ENCODE measurements at regions not wholly inside any gene's neighbourhood (a gene's known extent, or its start where the extent isn't known, plus 50 kb on each side); places are given as distances from the start of the nearest gene placed in this dataset.
"Not testable (repeated sequence)": the region's sequence is repeated elsewhere in the genome, so short reads cannot be mapped to it uniquely, and the experiment has no call there.

DNA sequence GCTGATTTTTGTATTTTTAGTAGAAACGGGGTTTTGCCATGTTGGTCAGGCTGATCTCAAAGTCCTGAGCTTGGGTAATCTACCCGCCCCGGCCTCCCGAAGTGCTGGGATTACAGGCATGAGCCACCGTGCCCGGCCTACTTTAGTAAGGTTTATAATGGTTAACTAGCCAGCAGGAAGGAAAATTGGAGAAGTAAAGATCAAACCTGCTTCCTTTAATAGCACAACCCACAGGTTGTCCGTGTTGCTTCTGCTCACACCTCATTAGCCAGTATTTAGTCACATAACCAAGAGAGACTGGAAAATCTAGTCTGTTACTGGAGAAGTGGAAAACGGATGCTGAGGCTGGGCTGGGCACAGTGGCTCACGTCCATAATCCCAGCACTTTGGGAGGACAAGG, 51.9 kb upstream of the TBL1XR1 start:
- no peak for DNase-seq

DNA sequence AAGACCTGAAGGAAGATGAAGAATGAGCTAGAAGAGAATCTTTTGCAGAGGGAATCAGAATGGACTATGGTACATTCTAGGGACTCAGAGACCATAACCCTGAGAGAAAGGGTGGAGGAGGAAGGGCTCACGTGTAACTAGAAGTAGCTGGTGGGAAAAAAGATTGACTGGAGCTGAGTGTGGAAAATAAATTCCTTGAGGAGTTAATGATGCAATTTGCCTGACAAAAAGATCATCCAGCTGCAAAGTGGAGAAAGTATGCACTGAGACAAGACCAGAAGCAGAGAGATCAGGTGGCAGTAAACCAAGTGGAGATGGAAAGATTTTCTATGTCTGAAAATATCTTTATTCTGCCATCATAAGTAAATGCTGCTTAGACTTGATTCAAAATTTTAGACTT, 52.9 kb upstream of the TBL1XR1 start:
- peak; percentile 52 for DNase-seq

- no peak for DNase-seq
These were observed 54.5 kb upstream of the TBL1XR1 start for GRCh38 chr3:177251755-177252154.

GRCh38 chr3:177257006-177257405, 59.7 kb upstream of the TBL1XR1 start:
- peak; percentile 48 for DNase-seq

DNA sequence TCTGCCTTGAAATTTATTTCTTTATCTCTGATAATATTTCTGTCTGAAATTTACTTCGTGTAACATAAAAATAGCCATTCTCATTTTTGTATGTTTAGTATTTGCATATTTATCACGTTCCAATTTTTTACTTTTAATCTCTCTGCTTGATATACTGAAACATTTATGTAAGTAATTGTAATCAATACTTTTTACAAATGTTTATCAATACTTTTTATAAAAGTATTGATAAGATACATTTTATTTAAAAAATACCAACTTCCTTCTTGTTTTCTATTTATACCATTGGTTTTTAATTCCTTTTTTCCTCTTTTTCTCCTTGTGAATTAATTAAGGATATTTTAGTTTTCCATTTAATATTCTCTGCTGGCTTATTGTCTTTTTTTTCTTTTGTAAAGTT, 60.3 kb upstream of the TBL1XR1 start:
- no peak for DNase-seq

DNA sequence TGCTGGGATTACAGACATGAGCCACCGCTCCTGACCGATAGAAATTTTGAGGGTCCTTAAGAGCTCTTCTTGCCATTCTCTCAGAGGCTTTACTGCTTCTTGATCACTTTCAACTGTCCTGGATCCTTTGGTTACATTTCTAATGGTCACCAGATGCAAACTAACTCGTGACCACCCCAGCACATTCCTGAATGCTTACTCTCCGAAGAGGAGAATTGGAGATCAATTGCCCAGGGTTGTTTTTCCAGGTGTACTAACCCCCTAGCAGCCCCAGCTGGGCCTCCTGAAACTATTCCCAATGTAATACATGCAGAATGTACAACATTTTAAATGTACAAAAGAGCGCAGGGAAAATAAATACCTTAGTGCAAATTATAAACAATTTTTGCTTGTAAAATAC, 65.1 kb upstream of the TBL1XR1 start:
- peak; percentile 53 for DNase-seq

- peak; percentile 35 for DNase-seq
These were observed 66.5 kb upstream of the TBL1XR1 start for GRCh38 chr3:177263615-177264368.

DNA sequence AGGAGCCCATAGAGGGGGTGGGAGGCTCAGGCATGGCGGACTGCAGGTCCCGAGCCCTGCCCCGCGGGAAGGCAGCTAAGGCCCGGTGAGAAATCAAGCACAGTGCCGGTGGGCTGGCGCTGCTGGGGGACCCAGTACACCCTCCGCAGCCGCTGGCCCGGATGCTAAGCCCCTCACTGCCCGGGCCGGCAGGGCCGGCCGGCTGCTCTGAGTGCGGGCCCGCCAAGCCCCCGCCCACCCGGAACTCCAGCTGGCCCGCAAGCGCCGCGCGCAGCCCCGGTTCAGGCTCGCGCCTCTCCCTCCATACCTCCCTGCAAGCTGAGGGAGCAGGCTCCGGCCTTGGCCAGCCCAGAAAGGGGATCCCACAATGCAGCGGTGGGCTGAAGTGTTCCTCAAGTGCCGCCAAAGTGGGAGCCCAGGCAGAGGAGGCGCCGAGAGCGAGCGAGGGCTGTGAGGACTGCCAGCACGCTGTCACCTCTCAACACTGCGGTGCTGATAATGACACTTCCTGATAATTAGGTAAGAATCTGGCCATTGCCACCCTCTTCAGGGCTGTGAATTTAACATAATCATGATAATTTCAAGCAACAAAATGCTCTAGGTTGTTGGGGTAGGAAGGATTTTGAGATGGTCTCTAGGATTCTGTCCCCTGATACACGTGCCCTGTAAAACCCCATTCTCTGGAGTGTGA, 74.7 kb upstream of the TBL1XR1 start:
- DNase-seq: not testable (repeated sequence)

DNA sequence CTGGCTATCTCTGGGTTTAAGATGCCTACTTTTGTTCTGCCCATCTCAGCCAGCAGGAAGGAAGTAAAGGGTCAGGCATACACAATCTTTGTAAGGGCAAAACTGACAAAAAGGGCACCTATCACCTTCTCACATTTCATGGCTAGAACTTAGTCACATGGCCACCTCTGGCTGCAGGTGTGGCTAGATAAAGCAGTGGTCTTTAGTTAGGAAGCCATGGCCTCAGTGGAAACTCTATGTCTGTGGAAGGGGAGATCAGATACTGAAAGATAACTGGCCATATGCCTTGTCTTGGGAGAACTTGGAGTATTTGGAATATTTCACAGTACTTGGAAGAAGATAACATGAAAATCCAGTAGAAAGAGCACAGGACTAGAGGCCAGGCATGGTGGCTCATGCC, 80.7 kb upstream of the TBL1XR1 start:
- no peak for DNase-seq

DNA sequence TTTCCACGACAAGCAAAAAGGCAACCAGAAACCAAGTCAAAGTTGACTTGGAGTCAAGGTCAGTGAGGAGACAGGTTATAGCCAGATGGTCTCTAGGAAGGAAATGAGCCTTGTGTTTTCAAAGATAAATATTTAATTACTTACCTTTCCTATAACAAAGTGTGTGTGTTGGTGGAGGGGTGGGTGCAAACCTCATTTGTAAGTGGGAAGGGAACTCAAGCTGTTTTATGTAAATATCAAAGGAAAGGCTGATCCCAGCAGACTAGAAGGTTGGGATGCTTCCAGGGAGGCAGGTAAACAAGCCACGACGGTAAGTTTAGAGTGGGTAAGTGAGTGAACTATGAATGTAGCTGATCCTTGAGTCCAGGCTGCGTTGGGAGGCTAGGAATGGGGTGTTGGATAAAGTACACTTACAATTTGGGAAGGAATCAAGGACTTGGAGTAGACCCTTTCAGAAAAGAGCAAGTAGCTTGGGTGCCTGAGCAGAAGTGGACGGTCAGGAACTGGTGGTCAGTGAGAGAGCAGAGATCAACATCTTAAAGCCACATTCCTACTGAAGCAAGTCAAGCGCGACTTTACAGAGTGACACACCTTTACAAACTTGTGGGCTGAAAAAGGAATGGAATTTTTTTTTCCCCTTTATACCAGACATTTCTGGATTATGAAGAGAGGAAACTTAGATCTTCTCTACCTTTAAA, 82.0 kb upstream of the TBL1XR1 start:
- no peak for DNase-seq

- no peak for DNase-seq
These were observed 84.2 kb upstream of the TBL1XR1 start for GRCh38 chr3:177281292-177282118.

DNA sequence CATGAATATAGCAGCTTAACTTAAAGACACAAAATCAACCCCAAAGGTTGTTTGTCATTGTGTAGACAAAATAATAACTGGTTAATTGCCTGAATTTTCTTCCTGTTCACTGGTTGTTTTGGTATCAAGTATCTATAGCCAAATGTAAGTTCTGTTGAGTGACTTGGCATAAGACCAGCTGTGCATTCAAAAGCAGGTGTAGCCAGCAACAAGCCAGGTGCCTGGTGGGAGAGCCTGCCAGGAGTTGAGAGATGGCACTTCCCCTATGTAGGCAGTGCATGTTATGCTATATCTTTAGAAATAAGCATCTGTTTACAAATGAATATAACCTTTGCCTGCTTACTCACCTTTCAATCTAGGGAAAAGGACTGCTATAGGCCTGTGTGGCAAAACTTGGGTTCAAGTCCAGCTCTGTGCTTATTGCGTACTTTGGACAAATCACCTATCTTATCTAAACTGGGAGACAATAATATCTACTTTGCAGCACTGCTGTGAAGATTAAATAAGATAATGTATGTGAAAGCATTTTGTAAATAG, 84.9 kb upstream of the TBL1XR1 start:
- DNase-seq: no peak

DNA sequence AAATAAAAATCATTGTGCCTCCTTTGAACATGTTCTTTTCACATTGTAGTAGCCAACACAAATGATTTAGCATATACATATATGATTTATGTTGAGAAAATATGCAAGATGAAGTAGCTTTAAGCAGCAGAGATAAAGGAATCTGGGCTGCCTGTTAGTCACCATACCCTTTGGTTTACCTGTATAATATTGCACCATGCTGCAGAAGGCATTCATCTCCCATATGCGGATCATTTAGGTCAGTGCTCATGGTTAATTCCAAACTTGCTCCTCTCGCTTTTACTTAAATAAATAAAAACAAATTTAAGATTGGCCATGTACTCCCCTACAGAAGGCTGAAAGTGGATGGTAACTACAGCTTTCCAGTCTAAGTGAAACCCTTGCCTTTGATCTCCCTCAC, 86.7 kb upstream of the TBL1XR1 start:
- no peak for DNase-seq

DNA sequence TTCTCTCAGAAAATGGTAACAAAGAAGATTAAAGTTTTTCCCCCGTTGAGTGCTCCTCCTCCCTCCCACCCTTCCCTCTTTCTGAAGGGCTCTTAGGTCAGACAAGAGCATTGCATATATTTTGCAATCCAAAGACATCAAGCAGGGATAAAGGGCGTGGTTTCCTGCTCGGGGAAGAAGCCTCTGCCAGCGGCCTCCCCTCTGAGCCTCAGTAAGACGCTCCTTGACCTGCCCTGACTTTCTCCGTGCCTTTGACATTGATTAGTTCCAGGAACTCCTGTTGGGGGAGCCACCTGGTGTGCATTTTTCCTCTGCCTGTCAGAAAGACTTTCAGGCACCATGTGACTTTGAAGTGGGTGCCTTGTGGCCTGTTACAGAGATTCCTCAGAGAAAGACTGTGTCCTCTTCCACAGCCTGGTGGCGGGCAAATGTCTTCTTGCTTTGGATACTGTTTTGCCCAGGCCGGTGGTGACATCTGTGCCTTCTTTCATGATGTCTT, 87.2 kb upstream of the TBL1XR1 start:
- peak; percentile 55 for DNase-seq

- DNase-seq: no peak
These were observed 88.8 kb upstream of the TBL1XR1 start for GRCh38 chr3:177286034-177286433.

- no peak for DNase-seq
These were observed 89.9 kb upstream of the TBL1XR1 start for GRCh38 chr3:177287231-177287630.

- no peak for DNase-seq
These were observed 93.4 kb upstream of the TBL1XR1 start for GRCh38 chr3:177290633-177291032.

GRCh38 chr3:177294221-177294620, 96.9 kb upstream of the TBL1XR1 start:
- peak; percentile 38 for DNase-seq

GRCh38 chr3:177295116-177295515, 97.8 kb upstream of the TBL1XR1 start:
- DNase-seq: no peak

DNA sequence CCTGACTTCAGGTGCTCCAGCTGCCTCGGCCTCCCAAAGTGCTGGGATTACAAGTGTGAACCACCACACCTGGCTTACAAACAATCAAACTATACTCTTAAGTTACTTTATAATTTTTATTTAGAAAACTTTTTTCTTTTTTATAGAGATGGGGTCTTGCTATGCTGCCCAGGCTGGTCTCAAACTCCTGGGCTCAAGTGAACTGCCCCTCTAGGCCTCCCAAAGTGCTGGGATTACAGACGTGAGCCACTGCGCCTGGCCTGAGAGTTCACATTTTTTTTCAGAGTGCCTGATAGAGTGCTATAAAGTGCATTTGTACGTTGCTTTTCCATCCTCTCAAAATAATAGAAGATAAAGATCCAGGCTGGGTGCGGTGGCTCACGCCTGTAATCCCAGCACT, 102.0 kb upstream of the TBL1XR1 start:
- DNase-seq: no peak

DNA sequence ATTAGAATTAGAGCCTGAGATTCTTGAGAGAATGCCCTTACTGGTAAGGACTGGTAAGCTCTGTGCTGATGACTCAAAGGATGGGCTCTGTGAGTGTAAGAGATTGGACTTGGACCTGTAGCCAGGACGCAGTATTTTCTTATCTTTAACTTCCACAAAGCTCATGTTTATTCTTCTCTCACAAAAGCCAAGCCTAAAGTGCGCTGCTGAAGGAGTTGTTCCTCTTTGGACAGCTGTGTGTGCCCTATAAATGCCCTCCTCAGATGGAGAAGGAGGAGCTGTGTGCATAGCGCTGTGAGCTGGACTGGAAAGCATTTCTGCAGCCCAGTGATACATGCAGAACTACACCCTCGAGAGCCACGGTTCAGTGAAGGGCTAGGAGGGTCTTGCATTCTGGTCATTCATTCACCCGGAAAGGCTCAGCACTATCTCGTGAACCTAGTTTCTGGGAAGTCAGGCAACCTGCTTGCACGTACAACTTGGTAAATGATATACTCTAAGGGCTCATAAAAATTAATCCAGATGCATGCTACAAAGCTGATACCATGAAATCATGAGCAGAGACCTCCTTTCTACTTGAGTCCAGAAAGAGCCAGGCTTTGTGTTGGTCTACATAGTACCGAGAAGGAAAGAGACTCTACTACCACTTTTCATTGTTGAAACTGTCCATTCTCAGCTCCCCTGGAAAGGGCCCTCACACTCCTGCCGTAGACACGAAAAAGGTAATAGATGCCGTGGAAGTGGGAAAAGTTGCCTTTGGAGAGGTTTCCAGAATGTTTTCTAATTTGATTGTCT, 103.0 kb upstream of the TBL1XR1 start:
- DNase-seq: no peak

DNA sequence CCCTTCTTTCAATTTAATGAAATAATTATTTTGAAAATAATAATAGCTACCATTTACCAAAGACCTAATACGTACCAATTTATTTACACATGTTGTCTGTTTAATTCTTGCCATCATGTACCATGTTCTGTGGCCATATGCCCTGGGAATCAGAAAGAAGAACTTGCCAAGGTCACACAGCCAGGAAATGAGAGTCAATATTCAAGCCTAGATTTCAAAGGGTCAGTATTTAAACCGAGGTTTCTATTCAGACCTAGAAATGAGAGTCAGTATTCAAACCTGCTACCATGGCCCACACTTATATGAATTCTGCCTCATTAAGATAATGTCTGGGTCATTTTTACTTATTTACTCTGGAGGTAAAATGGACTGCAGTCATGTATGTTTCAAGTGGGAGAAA, 103.6 kb upstream of the TBL1XR1 start:
- no peak for DNase-seq
